ENCODE measurements at regions not wholly inside any gene's neighbourhood (a gene's known extent, or its start where the extent isn't known, plus 50 kb on each side); places are given as distances from the start of the nearest gene placed in this dataset.

DNA sequence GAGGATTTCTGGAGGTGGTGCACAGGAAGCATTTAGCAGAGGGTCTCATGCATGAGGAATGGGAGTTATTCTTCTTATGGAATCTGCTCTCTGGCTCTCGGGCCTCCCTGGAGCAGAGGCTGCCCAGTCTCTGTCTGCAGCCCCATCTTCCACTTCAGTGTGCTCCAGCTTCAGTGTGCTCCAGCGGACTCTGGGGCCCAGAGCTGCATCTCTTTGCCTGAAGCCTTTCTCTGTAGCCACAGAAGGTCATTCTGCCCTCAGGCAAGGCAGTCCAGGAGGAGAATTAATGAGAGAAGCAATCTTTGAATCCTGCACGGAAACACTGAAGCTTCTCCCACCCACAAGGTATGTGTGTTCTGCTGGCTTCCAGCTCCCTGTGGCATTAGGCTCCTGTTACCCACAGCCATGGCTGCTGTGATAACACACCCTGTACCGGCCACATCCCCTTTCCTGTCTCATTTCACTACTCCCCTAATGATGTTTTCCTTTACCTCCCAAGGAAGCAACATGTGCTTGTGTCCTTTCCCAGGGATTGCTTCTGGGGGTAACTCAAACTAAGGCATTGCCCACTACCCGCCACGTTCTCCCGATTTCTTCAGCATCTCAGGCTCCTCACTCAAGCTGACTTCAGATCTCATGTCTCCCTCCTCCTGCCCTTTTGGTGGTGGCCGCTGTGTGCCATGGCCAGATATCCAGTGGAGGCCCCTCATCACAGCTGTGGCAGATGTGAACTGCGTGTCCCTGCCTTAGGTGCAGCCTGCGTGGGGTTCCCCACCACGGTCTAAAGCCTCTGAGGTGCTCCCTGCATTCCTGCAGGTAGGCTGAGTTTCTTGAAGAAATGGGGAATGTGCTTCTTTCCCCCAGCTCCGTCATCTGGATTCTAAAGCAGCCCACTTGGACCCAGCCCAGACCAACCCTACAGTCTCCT lies 181.2 kb upstream of the GALNT2 start:
- TF ChIP-seq, protein P1, sequence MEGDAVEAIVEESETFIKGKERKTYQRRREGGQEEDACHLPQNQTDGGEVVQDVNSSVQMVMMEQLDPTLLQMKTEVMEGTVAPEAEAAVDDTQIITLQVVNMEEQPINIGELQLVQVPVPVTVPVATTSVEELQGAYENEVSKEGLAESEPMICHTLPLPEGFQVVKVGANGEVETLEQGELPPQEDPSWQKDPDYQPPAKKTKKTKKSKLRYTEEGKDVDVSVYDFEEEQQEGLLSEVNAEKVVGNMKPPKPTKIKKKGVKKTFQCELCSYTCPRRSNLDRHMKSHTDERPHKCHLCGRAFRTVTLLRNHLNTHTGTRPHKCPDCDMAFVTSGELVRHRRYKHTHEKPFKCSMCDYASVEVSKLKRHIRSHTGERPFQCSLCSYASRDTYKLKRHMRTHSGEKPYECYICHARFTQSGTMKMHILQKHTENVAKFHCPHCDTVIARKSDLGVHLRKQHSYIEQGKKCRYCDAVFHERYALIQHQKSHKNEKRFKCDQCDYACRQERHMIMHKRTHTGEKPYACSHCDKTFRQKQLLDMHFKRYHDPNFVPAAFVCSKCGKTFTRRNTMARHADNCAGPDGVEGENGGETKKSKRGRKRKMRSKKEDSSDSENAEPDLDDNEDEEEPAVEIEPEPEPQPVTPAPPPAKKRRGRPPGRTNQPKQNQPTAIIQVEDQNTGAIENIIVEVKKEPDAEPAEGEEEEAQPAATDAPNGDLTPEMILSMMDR (IDR thresholded peaks at IDR 0.05; ENCODE audit: unreplicated experiment in 3 of 3): no peak
- Mint-ChIP-seq H3K4me1 (peaks cover 9% of the 10 kb centered on the region), H3K27me3 (ENCODE audit: low read depth) (peaks cover 9% of the 10 kb centered on the region), H3K4me3 (no peak overlapping the region), H3K9me3 (peaks cover 15% of the 10 kb centered on the region), H3K27ac (no peak overlapping the region), H3K36me3 (ENCODE audit: low read depth) (no peaks in the 10 kb centered on the region)

DNA sequence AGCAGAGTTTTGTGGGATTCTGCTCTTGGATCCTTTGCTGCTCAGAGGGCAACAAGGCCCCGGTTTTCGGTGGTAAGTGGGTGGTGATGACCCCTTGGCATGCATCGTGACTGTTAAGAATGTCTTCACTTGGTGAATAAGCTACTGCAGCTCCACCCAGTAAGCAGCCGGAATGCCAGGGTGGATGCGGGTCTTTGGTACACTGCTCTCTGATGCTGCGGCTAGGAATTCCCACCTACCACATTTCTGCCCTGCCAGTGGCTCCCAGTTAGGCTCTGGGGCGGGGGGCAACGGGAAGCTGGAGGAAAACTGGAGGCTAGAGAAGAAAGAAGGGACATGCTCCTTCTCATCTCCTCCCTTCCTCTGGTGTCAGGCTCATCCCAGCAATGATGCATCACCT lies 180.4 kb upstream of the GALNT2 start:
- Mint-ChIP-seq H3K27me3 (ENCODE audit: low read depth) (peaks cover 7% of the 10 kb centered on the region), H3K9me3 (peaks cover 15% of the 10 kb centered on the region), H3K4me1 (peaks cover 9% of the 10 kb centered on the region), H3K27ac (no peak overlapping the region), H3K36me3 (ENCODE audit: low read depth) (no peaks in the 10 kb centered on the region), H3K4me3 (no peak overlapping the region)
- TF ChIP-seq, protein P1 (IDR thresholded peaks at IDR 0.05; ENCODE audit: unreplicated experiment in 3 of 3): no peak

DNA sequence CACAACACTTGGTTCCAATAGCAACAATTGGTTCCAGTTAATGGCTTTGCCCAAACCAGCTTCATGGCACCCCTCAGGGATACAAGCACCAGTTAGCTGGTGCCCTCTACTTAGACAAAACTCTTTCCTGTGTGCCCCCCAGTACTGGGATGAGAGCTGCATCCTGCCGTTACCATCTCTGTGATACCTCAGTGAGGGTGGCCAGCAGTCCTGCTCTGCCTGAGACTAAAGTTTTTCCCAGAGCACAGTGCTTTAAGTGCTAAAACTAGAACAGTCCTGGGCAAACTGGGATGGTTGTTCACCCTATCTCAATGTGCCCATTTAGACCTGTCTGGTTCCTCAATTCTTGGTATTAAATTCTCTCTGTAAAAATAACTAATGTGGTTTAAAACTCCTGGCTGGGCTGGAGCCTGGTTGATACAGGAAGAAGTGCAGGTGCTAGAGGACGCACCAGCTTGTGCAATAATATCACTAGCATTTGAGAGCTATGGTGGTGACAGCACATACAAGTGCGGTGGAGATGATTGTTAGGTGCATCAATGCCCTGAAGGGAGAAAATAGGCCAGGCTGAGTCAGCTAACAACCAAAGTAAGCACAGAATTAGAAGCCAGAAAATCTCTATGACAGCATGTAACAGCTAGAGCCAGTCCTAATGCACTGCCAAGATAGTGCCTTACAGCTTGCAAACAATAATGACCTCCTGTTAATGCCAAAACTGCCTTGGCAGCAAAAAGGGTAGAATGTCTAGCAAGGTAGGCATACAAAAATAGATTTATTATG lies 179.8 kb upstream of the GALNT2 start:
- H3K27ac Mint-ChIP-seq: no peak overlapping the region
- no peaks in the 10 kb centered on the region for H3K36me3 Mint-ChIP-seq (ENCODE audit: low read depth)
- TF ChIP-seq, protein P1 (IDR thresholded peaks at IDR 0.05; ENCODE audit: unreplicated experiment in 3 of 3): no peak
- H3K27me3 Mint-ChIP-seq (ENCODE audit: low read depth): peaks cover 7% of the 10 kb centered on the region
- H3K4me1 Mint-ChIP-seq: peaks cover 9% of the 10 kb centered on the region
- no peak overlapping the region for H3K4me3 Mint-ChIP-seq
- H3K9me3 Mint-ChIP-seq: peaks cover 18% of the 10 kb centered on the region

DNA sequence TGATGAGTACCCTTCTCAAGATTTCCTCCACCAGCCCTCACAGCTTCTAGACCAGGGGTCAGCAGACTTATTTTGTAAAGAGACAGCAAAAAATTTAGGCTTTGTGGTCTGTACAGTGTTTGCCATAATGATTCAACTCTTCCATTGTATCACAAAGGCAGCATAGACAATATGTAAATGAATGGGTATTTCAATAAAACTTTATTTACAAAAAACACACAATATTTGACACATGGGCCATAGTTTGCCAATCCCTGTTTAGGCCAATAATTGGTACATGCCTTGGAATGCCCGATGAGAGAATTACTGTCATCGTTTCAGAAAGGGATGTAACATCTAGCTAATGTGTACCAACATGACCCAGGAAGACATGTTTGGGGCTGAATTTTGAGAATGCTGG lies 178.9 kb upstream of the GALNT2 start:
- H3K9me3 Mint-ChIP-seq: peaks cover 21% of the 10 kb centered on the region

DNA sequence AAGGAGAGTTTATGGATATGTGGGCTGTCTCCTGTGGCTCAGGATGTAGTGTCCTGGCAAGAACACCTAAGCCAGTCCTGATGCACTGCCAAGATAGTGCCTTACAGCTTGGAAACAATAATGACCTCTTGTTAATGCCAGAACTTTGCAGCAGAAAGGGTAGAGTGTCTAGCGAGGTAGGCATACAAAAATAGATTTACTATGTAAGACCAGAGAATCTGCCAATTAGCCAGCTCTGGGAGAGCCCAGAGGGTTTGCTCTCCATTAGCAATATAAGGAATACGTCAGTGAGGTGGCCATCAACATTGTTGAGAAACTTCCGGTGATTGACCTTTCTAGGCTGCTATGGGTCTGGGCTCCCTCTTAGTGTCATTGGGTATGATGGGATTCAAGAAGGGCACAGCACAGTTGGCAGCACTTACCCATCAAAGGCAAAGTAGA lies 178.5 kb upstream of the GALNT2 start:
- Mint-ChIP-seq H3K27ac (no peak overlapping the region), H3K27me3 (ENCODE audit: low read depth) (peaks cover 7% of the 10 kb centered on the region), H3K9me3 (peaks cover 22% of the 10 kb centered on the region), H3K4me1 (no peaks in the 10 kb centered on the region), H3K36me3 (ENCODE audit: low read depth) (no peaks in the 10 kb centered on the region), H3K4me3 (no peak overlapping the region)
- TF ChIP-seq, protein P1 (IDR thresholded peaks at IDR 0.05; ENCODE audit: unreplicated experiment in 3 of 3): no peak

More for the DNA sequence above, 178.9 kb upstream of the GALNT2 start:
- Mint-ChIP-seq H3K27ac (no peak overlapping the region), H3K4me3 (no peak overlapping the region), H3K27me3 (ENCODE audit: low read depth) (peaks cover 7% of the 10 kb centered on the region), H3K36me3 (ENCODE audit: low read depth) (no peaks in the 10 kb centered on the region), H3K4me1 (peaks cover 1% of the 10 kb centered on the region)
- TF ChIP-seq, protein P1 (IDR thresholded peaks at IDR 0.05; ENCODE audit: unreplicated experiment in 3 of 3): no peak

Measured in nephron (organoid).